Upper lobe of left lung (tissue), 6 donors: ENCODE measurements at regions not wholly inside any gene's neighbourhood (a gene's known extent, or its start where the extent isn't known, plus 50 kb on each side); places are given as distances from the start of the nearest gene placed in this dataset.

ENCODE experiments used
- ATAC-seq, 2 donors: fragments of 200-7000 bp; cut with Tn5 transposase; one replicate each; pipeline ENCODE4 v1.9.1; 2022; ENCODE audit warnings: mild to moderate bottlenecking in 2 of 2, moderate library complexity in 2 of 2; ENCODE audit not compliant: low FRiP score in 2 of 2
- DNase-seq, 2 donors: peaks; one replicate each; pipeline ENCODE4 v3.0.0-alpha.2; 2019 to 2020
- H3K27ac ChIP-seq, 4 donors: fragments of 200-600 bp; sonication (generic); one replicate each; pipeline ENCODE4 v1.5.1; 2016 to 2019
- H3K27me3 ChIP-seq, 4 donors: fragments of 200-600 bp; sonication (generic); one replicate each; pipeline ENCODE4 v1.5.1; 2017 to 2019
- H3K36me3 ChIP-seq, 4 donors: fragments of 200-600 bp; sonication (generic); one replicate each; pipeline ENCODE4 v1.5.1; 2016 to 2019
- H3K4me1 ChIP-seq, 4 donors: fragments of 200-600 bp; sonication (generic); one replicate each; pipeline ENCODE4 v1.5.1; 2018 to 2019
- H3K4me3 ChIP-seq, 4 donors: fragments of 200-600 bp; sonication (generic); one replicate each; pipeline ENCODE4 v1.5.1; 2017 to 2019; ENCODE audit warnings: mild to moderate bottlenecking in 2 of 4, moderate library complexity in 1 of 4
- H3K9me3 ChIP-seq, 4 donors: fragments of 200-600 bp; sonication (generic); one replicate each; pipeline ENCODE4 v1.5.1; 2018 to 2019
- EP300 ChIP-seq, 4 donors: sonication (generic); formaldehyde crosslinking; IDR thresholded peaks; one replicate each; pipeline ENCODE4 v1.5.1; 2017; ENCODE audit warnings: antibody characterized with exemption in 4 of 4, control low read depth in 2 of 4
- POLR2A ChIP-seq, 4 donors: fragments of 450-650 bp; IDR thresholded peaks; one replicate each; pipeline ENCODE4 v1.5.1; 2016 to 2017; ENCODE audit warnings: antibody characterized with exemption in 4 of 4, mild to moderate bottlenecking in 2 of 4
- POLR2AphosphoS5 ChIP-seq, 2 donors: sonication (generic); formaldehyde crosslinking; IDR thresholded peaks; one replicate each; pipeline ENCODE4 v1.5.1; 2017; ENCODE audit warnings: antibody characterized with exemption in 2 of 2
- WGBS, 2 donors: methylation state at CpG; one replicate each; pipeline ENCODE4 v1.1.5; 2017 to 2018; 5-methylcytosine and 5-hydroxymethylcytosine counted together
- TF ChIP-seq, protein P1 (sequence below), 6 experiments: fragments of 450-650 bp in 4 of 6; fragments of 200-600 bp in 2 of 6; sonication (generic) in 2 of 6; IDR thresholded peaks; one replicate each; pipeline ENCODE4 v1.5.1; 2016 to 2019; ENCODE audit warnings: antibody characterized with exemption in 6 of 6
- donor health status: DM: no; HTN: no; CAD: no; lungs with moderate emphysema.
- donor health status: DM: no; HTN: yes; CAD: no; lungs with severe emphysema.

DNA sequence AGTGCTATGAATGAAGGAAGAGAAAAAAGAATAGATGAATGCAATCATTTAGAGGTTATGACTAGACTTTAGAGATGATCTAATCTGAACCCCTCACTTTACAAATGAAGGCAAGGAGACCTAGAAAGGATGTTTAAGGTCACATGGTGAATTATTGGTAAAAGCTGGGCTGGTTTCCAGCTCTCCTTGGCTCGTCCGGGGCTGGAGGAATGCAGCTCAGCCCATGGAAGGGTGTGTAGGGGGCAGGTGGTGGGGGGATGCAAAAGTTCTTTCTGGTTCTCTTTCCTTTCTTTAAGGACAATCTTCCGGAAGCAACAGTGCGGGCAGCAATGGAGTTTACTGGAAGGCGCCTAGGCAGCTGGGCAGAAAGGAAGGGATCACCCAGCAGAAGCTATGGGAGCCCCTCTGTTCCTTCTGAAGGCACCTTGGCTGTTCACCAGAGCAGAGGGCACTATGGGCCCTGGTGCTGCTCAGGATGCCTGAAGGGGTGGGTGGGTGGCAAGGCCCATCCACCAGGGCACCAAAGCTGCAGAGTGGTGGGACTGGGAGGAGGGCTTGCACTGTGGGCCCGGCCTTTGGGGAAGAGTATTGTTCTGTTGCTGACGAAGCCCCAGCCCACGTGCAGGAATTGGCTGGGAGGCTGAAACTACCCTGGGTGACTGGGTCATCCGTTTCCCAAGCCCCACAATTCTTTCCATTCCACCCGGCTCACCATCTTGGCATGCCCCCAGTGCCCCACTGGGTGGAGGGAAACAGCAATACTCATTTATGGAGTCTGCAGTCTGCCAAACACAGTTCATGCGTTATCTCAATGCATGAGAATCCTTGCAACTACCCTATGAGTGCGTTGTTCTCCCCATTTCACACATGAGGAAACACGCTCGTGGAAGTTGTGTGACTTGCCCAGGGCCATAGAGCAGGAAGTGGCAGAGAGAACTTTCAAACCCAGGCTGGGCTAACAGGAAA is 78.2 kb downstream of the IRF2BPL start:
- WGBS, 2 donors: 58 to 60% methylated on average over 11 to 14 of the region's 14 CpGs
- H3K4me1 ChIP-seq: peaks cover 61 to 68% (median 62%) of the 10 kb centered on the region in 4 donors
- TF ChIP-seq POLR2A (IDR thresholded peaks at IDR 0.05) (no peak), EP300 (IDR thresholded peaks at IDR 0.05) (no peak), POLR2AphosphoS5 (IDR thresholded peaks at IDR 0.05) (no peak)
- TF ChIP-seq, protein P1, sequence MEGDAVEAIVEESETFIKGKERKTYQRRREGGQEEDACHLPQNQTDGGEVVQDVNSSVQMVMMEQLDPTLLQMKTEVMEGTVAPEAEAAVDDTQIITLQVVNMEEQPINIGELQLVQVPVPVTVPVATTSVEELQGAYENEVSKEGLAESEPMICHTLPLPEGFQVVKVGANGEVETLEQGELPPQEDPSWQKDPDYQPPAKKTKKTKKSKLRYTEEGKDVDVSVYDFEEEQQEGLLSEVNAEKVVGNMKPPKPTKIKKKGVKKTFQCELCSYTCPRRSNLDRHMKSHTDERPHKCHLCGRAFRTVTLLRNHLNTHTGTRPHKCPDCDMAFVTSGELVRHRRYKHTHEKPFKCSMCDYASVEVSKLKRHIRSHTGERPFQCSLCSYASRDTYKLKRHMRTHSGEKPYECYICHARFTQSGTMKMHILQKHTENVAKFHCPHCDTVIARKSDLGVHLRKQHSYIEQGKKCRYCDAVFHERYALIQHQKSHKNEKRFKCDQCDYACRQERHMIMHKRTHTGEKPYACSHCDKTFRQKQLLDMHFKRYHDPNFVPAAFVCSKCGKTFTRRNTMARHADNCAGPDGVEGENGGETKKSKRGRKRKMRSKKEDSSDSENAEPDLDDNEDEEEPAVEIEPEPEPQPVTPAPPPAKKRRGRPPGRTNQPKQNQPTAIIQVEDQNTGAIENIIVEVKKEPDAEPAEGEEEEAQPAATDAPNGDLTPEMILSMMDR (IDR thresholded peaks at IDR 0.05): peak in 1 of 6 experiments; percentile 4
- no peaks in the 10 kb centered on the region for H3K9me3 ChIP-seq
- H3K36me3 ChIP-seq: no peaks in the 10 kb centered on the region
- H3K27me3 ChIP-seq: no peaks in the 10 kb centered on the region
- no peak for DNase-seq
- ATAC-seq: no peak
- H3K4me3 ChIP-seq: no peak overlapping the region
- peak overlapping the region; percentile 40 to 75 (median 62) for H3K27ac ChIP-seq

DNA sequence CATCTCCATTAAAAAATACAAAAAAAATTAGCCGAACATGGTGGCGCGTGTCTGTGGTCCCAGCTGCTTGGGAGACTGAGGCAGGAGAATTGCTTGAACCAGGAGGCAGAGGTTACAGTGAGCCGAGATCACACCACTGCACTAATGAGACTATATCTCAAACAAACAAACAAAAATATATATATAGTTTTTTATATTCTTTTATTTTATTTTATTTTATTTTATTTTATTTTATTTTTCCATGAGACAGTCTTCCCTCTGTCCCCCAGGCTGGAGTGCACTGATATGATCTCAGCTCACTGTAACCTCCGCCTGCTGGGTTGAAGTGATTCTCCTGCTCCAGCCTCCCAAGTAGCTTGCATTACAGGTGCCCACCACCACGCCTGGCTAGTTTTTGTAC is 79.5 kb downstream of the IRF2BPL start:
- no peak for DNase-seq
- peaks cover 47 to 54% (median 48%) of the 10 kb centered on the region in 4 donors for H3K4me1 ChIP-seq
- no peaks in the 10 kb centered on the region for H3K27me3 ChIP-seq
- no peaks in the 10 kb centered on the region for H3K9me3 ChIP-seq
- H3K36me3 ChIP-seq: no peaks in the 10 kb centered on the region
- H3K27ac ChIP-seq: peak overlapping the region in 2 of 4 donors; percentile 84 to 87
- no peak for TF ChIP-seq POLR2AphosphoS5 (IDR thresholded peaks at IDR 0.05)
- TF ChIP-seq, protein P1 (IDR thresholded peaks at IDR 0.05): no peak
- TF ChIP-seq EP300 (IDR thresholded peaks at IDR 0.05): no peak
- no peak for TF ChIP-seq POLR2A (IDR thresholded peaks at IDR 0.05)
- H3K4me3 ChIP-seq: no peak overlapping the region
- WGBS, 2 donors: 92 to 96% methylated on average over 6 of the region's 6 CpGs
- no peak for ATAC-seq

DNA sequence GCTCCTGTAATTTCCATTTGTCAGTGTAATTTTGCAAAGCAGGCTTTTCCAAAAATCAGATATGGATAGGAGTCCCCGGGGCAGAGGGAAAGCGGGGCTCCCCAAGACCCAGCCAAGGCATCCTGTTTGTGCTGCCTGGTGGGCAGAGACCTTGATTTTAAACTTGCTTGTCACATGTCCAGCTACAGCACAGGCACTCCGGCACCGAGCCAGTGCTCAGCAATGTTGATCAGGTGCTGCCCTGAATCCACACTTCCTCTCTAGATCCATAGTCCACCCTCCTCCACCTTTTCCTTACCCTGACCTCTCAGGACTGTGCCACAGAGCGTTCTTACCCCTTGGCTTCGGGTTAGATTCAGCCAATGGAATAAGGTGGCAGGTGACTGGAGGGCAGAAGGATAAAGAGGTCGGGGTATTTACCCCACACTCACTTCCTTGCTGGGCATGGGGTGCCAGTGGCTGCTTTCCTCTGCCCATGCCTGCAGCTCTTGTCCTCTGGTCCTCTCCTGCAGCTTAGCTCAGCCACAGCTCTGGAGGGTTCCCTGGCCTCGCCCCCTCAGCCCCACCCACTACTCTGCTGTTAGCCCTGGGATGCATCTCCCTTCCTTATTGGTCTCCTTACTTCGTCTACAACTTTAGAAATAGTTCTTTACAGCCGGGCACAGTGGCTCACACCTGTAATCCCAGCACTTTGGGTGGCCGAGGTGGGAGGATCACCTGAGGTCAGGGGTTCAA is 80.1 kb downstream of the IRF2BPL start:
- Histone ChIP-seq H3K9me3 (no peaks in the 10 kb centered on the region), H3K27me3 (no peaks in the 10 kb centered on the region), H3K4me1 (peaks cover 41 to 48% (median 43%) of the 10 kb centered on the region in 4 donors), H3K36me3 (no peaks in the 10 kb centered on the region), H3K4me3 (no peak overlapping the region), H3K27ac (peak overlapping the region; percentile 72 to 93 (median 86))
- no peak for ATAC-seq
- peak in 1 of 2 donors; percentile 68 for DNase-seq
- 57 to 67% methylated on average over 11 of the region's 11 CpGs for WGBS, 2 donors
- TF ChIP-seq, protein P1 (IDR thresholded peaks at IDR 0.05): no peak
- TF ChIP-seq POLR2A (IDR thresholded peaks at IDR 0.05) (no peak), POLR2AphosphoS5 (IDR thresholded peaks at IDR 0.05) (no peak), EP300 (IDR thresholded peaks at IDR 0.05) (no peak)

DNA sequence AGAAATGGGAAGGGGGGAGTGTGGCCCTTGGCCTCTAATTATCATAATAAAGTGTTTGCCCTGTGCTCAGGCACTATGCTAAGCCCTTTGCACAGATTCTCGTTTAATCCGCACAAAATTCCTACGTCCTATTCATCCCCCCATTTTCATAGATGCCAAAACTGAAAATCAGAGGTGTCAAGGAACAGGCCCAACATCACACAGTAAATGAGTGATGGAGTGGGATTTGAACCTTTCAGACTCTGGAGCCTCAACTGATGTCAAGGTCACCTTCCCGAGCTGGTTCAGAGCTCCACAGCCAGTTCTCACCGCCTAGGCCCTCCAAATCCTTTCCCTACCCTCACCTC is 80.7 kb downstream of the IRF2BPL start:
- H3K4me1 ChIP-seq: peaks cover 37 to 42% (median 38%) of the 10 kb centered on the region in 4 donors
- WGBS, 2 donors: 48 to 49% methylated on average over 5 of the region's 5 CpGs
- no peaks in the 10 kb centered on the region for H3K36me3 ChIP-seq
- no peaks in the 10 kb centered on the region for H3K27me3 ChIP-seq
- DNase-seq (no peak), ATAC-seq (no peak)
- peak overlapping the region; percentile 72 to 93 (median 86) for H3K27ac ChIP-seq
- TF ChIP-seq POLR2AphosphoS5 (IDR thresholded peaks at IDR 0.05) (no peak), EP300 (IDR thresholded peaks at IDR 0.05) (no peak), POLR2A (IDR thresholded peaks at IDR 0.05) (no peak)
- TF ChIP-seq, protein P1 (IDR thresholded peaks at IDR 0.05): no peak
- no peaks in the 10 kb centered on the region for H3K9me3 ChIP-seq
- H3K4me3 ChIP-seq: peak overlapping the region in 1 of 4 donors; percentile 9
